ENCODE measurements at regions not wholly inside any gene's neighbourhood (a gene's known extent, or its start where the extent isn't known, plus 50 kb on each side); places are given as distances from the start of the nearest gene placed in this dataset.

DNA sequence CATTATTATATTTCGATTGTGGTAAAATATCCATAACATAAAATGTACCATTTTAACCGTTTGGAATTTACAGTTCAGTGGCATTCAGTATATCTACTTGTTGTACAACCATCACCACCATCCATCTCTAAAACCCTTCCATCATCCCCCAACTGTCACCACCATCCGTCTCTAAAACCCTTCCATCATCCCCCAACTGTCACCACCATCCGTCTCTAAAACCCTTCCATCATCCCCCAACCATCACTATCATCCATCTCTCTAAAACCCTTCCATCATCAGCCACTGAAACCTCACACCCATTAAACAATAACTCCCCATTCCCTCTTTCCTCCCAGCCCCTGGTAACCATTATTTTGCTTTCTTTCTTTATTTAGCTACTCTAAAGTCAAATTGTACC is 144.2 kb upstream of the EEA1 start:
- H3K4me1 Mint-ChIP-seq = peaks cover 6% of the 10 kb centered on the region
- TF ChIP-seq EZH2phosphoT487 (IDR thresholded peaks at IDR 0.05; ENCODE audit: unreplicated experiment) = no peak
- TF ChIP-seq, protein P1, sequence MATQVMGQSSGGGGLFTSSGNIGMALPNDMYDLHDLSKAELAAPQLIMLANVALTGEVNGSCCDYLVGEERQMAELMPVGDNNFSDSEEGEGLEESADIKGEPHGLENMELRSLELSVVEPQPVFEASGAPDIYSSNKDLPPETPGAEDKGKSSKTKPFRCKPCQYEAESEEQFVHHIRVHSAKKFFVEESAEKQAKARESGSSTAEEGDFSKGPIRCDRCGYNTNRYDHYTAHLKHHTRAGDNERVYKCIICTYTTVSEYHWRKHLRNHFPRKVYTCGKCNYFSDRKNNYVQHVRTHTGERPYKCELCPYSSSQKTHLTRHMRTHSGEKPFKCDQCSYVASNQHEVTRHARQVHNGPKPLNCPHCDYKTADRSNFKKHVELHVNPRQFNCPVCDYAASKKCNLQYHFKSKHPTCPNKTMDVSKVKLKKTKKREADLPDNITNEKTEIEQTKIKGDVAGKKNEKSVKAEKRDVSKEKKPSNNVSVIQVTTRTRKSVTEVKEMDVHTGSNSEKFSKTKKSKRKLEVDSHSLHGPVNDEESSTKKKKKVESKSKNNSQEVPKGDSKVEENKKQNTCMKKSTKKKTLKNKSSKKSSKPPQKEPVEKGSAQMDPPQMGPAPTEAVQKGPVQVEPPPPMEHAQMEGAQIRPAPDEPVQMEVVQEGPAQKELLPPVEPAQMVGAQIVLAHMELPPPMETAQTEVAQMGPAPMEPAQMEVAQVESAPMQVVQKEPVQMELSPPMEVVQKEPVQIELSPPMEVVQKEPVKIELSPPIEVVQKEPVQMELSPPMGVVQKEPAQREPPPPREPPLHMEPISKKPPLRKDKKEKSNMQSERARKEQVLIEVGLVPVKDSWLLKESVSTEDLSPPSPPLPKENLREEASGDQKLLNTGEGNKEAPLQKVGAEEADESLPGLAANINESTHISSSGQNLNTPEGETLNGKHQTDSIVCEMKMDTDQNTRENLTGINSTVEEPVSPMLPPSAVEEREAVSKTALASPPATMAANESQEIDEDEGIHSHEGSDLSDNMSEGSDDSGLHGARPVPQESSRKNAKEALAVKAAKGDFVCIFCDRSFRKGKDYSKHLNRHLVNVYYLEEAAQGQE (IDR thresholded peaks at IDR 0.05; ENCODE audit: unreplicated experiment) = no peak
- TF ChIP-seq JUNB (IDR thresholded peaks at IDR 0.05; ENCODE audit: unreplicated experiment) = no peak
- no peak for TF ChIP-seq ZNF462 (CRISPR knock-in tag; IDR thresholded peaks at IDR 0.05)
- TF ChIP-seq ZNF331 (CRISPR knock-in tag; IDR thresholded peaks at IDR 0.05; ENCODE audit: low read depth) = no peak
- no peak for TF ChIP-seq STAT1 (IDR thresholded peaks at IDR 0.05; ENCODE audit: unreplicated experiment)
- TF ChIP-seq POLR2AphosphoS5 (IDR thresholded peaks at IDR 0.05; ENCODE audit: low read depth) = no peak
- no peak for TF ChIP-seq EZH2 (IDR thresholded peaks at IDR 0.05; ENCODE audit: low read depth, unreplicated experiment)
- TF ChIP-seq NANOG (IDR thresholded peaks at IDR 0.05; ENCODE audit: borderline replicate concordance) = no peak
- no peak for TF ChIP-seq ZNF114 (CRISPR knock-in tag; IDR thresholded peaks at IDR 0.05)
- H3K36me3 ChIP-seq (ENCODE audit: insufficient read depth) = no peaks in the 10 kb centered on the region
- H3K9me2 ChIP-seq (ENCODE audit: insufficient read depth) = peaks cover 21% of the 10 kb centered on the region; the same call in 1 of the 2 replicates
- ATAC-seq = no peak
- H3K27ac ChIP-seq (ENCODE audit: low read depth) = no peak overlapping the region
- no peaks in the 10 kb centered on the region for H3K79me2 ChIP-seq (replicated peaks; ENCODE audit: insufficient read depth)
- no peak overlapping the region for H3K4me2 ChIP-seq
- peaks cover 3% of the 10 kb centered on the region; the same call in 1 of the 3 replicates for H3K9me3 Mint-ChIP-seq
- peaks cover 11% of the 10 kb centered on the region; the same call in 1 of the 2 replicates for H3K4me1 ChIP-seq (ENCODE audit: insufficient read depth)
- H3K27me3 Mint-ChIP-seq (ENCODE audit: insufficient read depth, low read depth, poor library complexity) = peaks cover 13% of the 10 kb centered on the region
- H3K36me3 Mint-ChIP-seq (ENCODE audit: low read depth) = no peaks in the 10 kb centered on the region; the same call in 2 of the 3 replicates
- H3K4me3 Mint-ChIP-seq = no peak overlapping the region
- no peak overlapping the region for H2AFZ ChIP-seq
- no peaks in the 10 kb centered on the region for H4K20me1 ChIP-seq (replicated peaks; ENCODE audit: insufficient read depth)
- no peak for DNase-seq (ENCODE audit: low spot score)
- H3K27me3 ChIP-seq (ENCODE audit: insufficient read depth) = no peaks in the 10 kb centered on the region
- H3F3A ChIP-seq (replicated peaks; ENCODE audit: low read depth) = no peaks in the 10 kb centered on the region
- H3K4me3 ChIP-seq = no peak overlapping the region
- H3K27ac Mint-ChIP-seq = no peak overlapping the region
